ENCODE measurements at regions not wholly inside any gene's neighbourhood (a gene's known extent, or its start where the extent isn't known, plus 50 kb on each side); places are given as distances from the start of the nearest gene placed in this dataset.

DNA sequence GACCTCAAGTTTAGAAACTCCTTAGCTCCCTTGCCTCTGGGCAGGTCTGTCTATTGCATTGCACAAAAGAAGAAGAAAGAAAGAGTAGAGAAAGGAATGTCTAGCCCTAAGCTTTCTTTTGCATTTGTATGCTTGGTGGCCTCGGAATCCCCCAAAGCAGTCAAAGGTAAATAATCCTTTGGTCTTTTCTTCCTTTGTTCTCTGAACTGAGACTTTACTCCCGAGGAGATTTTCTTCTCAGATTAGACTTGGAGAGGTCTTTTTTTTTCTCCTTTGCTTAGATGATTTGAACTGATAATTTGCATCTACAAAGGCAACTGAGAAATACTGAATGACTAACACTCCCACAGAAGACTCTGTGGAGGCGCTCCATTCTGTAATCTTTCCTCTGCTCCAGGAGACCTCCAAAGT, 93.2 kb downstream of the AKR1D1 start:
- H3K79me2 ChIP-seq (replicated peaks; ENCODE audit: insufficient read depth, low read length), result no peaks in the 10 kb centered on the region
- TF ChIP-seq RAD21 (conservative IDR thresholded peaks at IDR 0.05), result peak; percentile 15
- no peak for TF ChIP-seq SMC3 (conservative IDR thresholded peaks at IDR 0.05; ENCODE audit: poor library complexity)
- TF ChIP-seq TAF1 (IDR thresholded peaks at IDR 0.05; ENCODE audit: low read depth), result no peak
- no peak for TF ChIP-seq MXI1 (conservative IDR thresholded peaks at IDR 0.05; ENCODE audit: poor library complexity, severe bottlenecking)
- no peak for TF ChIP-seq EZH2 (IDR thresholded peaks at IDR 0.05; ENCODE audit: borderline replicate concordance, insufficient read depth, low read length, poor library complexity, severe bottlenecking)
- TF ChIP-seq POLR2AphosphoS5 (IDR thresholded peaks at IDR 0.05), result no peak
- no peak for TF ChIP-seq REST (IDR thresholded peaks at IDR 0.05; ENCODE audit: borderline replicate concordance)
- no peak for TF ChIP-seq EP300 (conservative IDR thresholded peaks at IDR 0.05; ENCODE audit: poor library complexity, severe bottlenecking)
- H3K4me3 ChIP-seq (ENCODE audit: low read length), result peak overlapping the region; percentile 57
- peak overlapping the region; percentile 87 for H3K27ac ChIP-seq (ENCODE audit: low read length)
- peak overlapping the region; percentile 63 for H2AFZ ChIP-seq (ENCODE audit: low read depth, low read length)
- peaks cover 7% of the 10 kb centered on the region for H3K9me3 ChIP-seq (ENCODE audit: low read length)
- no peaks in the 10 kb centered on the region for H3K27me3 ChIP-seq (ENCODE audit: insufficient read depth, low read depth, low read length)
- no peaks in the 10 kb centered on the region for H3K9me2 ChIP-seq (ENCODE audit: insufficient read depth, low read length)
- H4K20me1 ChIP-seq (ENCODE audit: insufficient read depth), result no peaks in the 10 kb centered on the region
- peaks cover 4% of the 10 kb centered on the region for H3F3A ChIP-seq (ENCODE audit: insufficient read depth, low read length, poor library complexity, severe bottlenecking)
- peak overlapping the region; percentile 65 for H3K9ac ChIP-seq (ENCODE audit: low read length)
- peaks cover 2% of the 10 kb centered on the region for H3K36me3 ChIP-seq (ENCODE audit: insufficient read depth, low read length)
- peak overlapping the region; percentile 58 for H3K4me2 ChIP-seq (ENCODE audit: low read length)

DNA sequence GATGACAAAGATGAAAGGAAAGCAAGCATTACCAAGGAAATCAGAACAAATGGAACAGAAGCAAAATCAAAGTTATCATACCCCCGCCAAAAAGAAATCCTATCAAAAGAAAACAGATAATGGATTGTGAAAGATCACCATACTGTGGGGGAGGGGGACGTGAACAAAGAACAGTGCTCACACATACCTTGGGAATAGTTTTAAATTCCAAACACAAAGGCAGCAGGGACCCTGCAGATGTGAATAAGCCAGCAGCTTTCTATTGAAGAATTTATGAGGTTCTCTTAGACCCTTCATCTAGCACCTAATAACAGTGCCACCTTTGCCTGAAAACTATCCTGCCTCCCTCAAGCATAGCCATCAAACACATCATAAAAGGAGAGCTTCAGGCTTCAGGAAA, 94.0 kb downstream of the AKR1D1 start:
- peaks cover 4% of the 10 kb centered on the region for H3F3A ChIP-seq (ENCODE audit: insufficient read depth, low read length, poor library complexity, severe bottlenecking)
- H3K27me3 ChIP-seq (ENCODE audit: insufficient read depth, low read depth, low read length), result no peaks in the 10 kb centered on the region
- H3K4me3 ChIP-seq (ENCODE audit: low read length), result peak overlapping the region; percentile 57
- H3K79me2 ChIP-seq (replicated peaks; ENCODE audit: insufficient read depth, low read length), result no peaks in the 10 kb centered on the region
- H3K9me3 ChIP-seq (ENCODE audit: low read length), result no peaks in the 10 kb centered on the region
- no peaks in the 10 kb centered on the region for H3K9me2 ChIP-seq (ENCODE audit: insufficient read depth, low read length)
- peak overlapping the region; percentile 87 for H3K27ac ChIP-seq (ENCODE audit: low read length)
- peak; percentile 37 for TF ChIP-seq EP300 (conservative IDR thresholded peaks at IDR 0.05; ENCODE audit: poor library complexity, severe bottlenecking)
- no peak for TF ChIP-seq CTCF (IDR thresholded peaks at IDR 0.05; ENCODE audit: poor library complexity, severe bottlenecking)
- no peak for TF ChIP-seq SMC3 (conservative IDR thresholded peaks at IDR 0.05; ENCODE audit: poor library complexity)
- peak; percentile 35 for TF ChIP-seq TAF1 (IDR thresholded peaks at IDR 0.05; ENCODE audit: low read depth)
- TF ChIP-seq RAD21 (conservative IDR thresholded peaks at IDR 0.05), result peak; percentile 42
- TF ChIP-seq REST (IDR thresholded peaks at IDR 0.05; ENCODE audit: borderline replicate concordance), result peak; percentile 28
- peak; percentile 61 for TF ChIP-seq POLR2AphosphoS5 (IDR thresholded peaks at IDR 0.05)
- H3K4me2 ChIP-seq (ENCODE audit: low read length), result peak overlapping the region; percentile 58
- H3K9ac ChIP-seq (ENCODE audit: low read length), result peak overlapping the region; percentile 65
- no peaks in the 10 kb centered on the region for H4K20me1 ChIP-seq (ENCODE audit: insufficient read depth)
- no peaks in the 10 kb centered on the region for H3K36me3 ChIP-seq (ENCODE audit: insufficient read depth, low read length)
- peak overlapping the region; percentile 63 for H2AFZ ChIP-seq (ENCODE audit: low read depth, low read length)

Measured in neural cell (in vitro differentiated cells).